CD4-positive, alpha-beta T cell treated with Interleukin-2 at 100 ng/mL for 4 hours (primary cell): ENCODE measurements at regions not wholly inside any gene's neighbourhood (a gene's known extent, or its start where the extent isn't known, plus 50 kb on each side); places are given as distances from the start of the nearest gene placed in this dataset.

Source experiments
- DNase-seq: peaks from one replicate; pipeline ENCODE4 v3.0.0-alpha.2; 2020; ENCODE audit warnings: low spot score

- no peak for DNase-seq
Measured at GRCh38 chr6:21965016-21965415, 331.8 kb downstream of the PRL start.

GRCh38 chr6:21965953-21966539 lies 330.8 kb downstream of the PRL start:
- no peak for DNase-seq

GRCh38 chr6:21967056-21967974 lies 329.5 kb downstream of the PRL start:
- DNase-seq, result no peak

- DNase-seq, result no peak
Measured at GRCh38 chr6:21968411-21968810, 328.4 kb downstream of the PRL start.

GRCh38 chr6:21969192-21969591 lies 327.6 kb downstream of the PRL start:
- DNase-seq, result no peak

- no peak for DNase-seq
Measured at GRCh38 chr6:21970569-21971300, 326.1 kb downstream of the PRL start.

- DNase-seq, result no peak
Measured at GRCh38 chr6:21971541-21971940, 325.3 kb downstream of the PRL start.

- no peak for DNase-seq
Measured at GRCh38 chr6:21972516-21972915, 324.3 kb downstream of the PRL start.

- no peak for DNase-seq
Measured at GRCh38 chr6:21977346-21977745, 319.5 kb downstream of the PRL start.

GRCh38 chr6:21981235-21981833 lies 315.5 kb downstream of the PRL start:
- no peak for DNase-seq

- no peak for DNase-seq
Measured at GRCh38 chr6:21984135-21984534, 312.7 kb downstream of the PRL start.

- no peak for DNase-seq
Measured at GRCh38 chr6:21984561-21984960, 312.3 kb downstream of the PRL start.

- DNase-seq, result no peak
Measured at GRCh38 chr6:21985904-21986303, 310.9 kb downstream of the PRL start.

GRCh38 chr6:21986703-21987102 lies 310.1 kb downstream of the PRL start:
- DNase-seq, result no peak

- no peak for DNase-seq
Measured at GRCh38 chr6:21987501-21987957, 309.3 kb downstream of the PRL start.

GRCh38 chr6:21990577-21990976 lies 306.3 kb downstream of the PRL start:
- DNase-seq, result no peak

- no peak for DNase-seq
Measured at GRCh38 chr6:21992178-21992967, 304.5 kb downstream of the PRL start.

GRCh38 chr6:21993841-21994240 lies 303.0 kb downstream of the PRL start:
- no peak for DNase-seq

- no peak for DNase-seq
Measured at GRCh38 chr6:21994821-21995220, 302.0 kb downstream of the PRL start.

- DNase-seq, result no peak
Measured at GRCh38 chr6:21995318-21995717, 301.5 kb downstream of the PRL start.

- no peak for DNase-seq
Measured at GRCh38 chr6:21996425-21997118, 300.3 kb downstream of the PRL start.
